Esophagus muscularis mucosa (tissue), 4 donors: ENCODE measurements at regions not wholly inside any gene's neighbourhood (a gene's known extent, or its start where the extent isn't known, plus 50 kb on each side); places are given as distances from the start of the nearest gene placed in this dataset.

ENCODE experiments used
- DNase-seq: peaks from one replicate; pipeline ENCODE4 v3.0.0-alpha.2; 2017; ENCODE audit errors: extremely low spot score
- H3K27ac ChIP-seq, 4 donors: fragments of 200-600 bp; sonication (generic); replicated peaks in 1 of 4; 1 replicate in 3 of 4; 2 replicates in 1 of 4; pipeline ENCODE4 v1.5.1; 2016 to 2019; ENCODE audit warnings: mild to moderate bottlenecking in 1 of 4
- H3K27me3 ChIP-seq, 4 donors: fragments of 200-600 bp; sonication (generic); one replicate each; pipeline versions ENCODE4 v1.5.1 to v1.6.0; 2016 to 2019
- H3K36me3 ChIP-seq, 4 donors: fragments of 200-600 bp; sonication (generic); one replicate each; pipeline ENCODE4 v1.5.1; 2016 to 2019
- H3K4me1 ChIP-seq, 4 donors: fragments of 200-600 bp; sonication (generic); one replicate each; pipeline ENCODE4 v1.5.1; 2016 to 2019
- H3K4me3 ChIP-seq, 4 donors: fragments of 200-600 bp; sonication (generic); 1 replicate in 2 of 4; 2 replicates in 2 of 4; pipeline ENCODE4 v1.5.1; 2016 to 2019; ENCODE audit warnings: mild to moderate bottlenecking in 4 of 4, moderate library complexity in 1 of 4
- H3K9me3 ChIP-seq, 4 donors: fragments of 200-600 bp; sonication (generic); 1 replicate in 3 of 4; 2 replicates in 1 of 4; pipeline ENCODE4 v1.5.1; 2016 to 2019
- EP300 ChIP-seq: sonication (generic); formaldehyde crosslinking; IDR thresholded peaks from one replicate; pipeline ENCODE4 v1.6.1; 2017; ENCODE audit warnings: antibody characterized with exemption
- POLR2A ChIP-seq: fragments of 450-650 bp; IDR thresholded peaks from one replicate; pipeline ENCODE4 v1.6.1; 2017; ENCODE audit warnings: antibody characterized with exemption, moderate library complexity, mild to moderate bottlenecking, low read depth
- POLR2AphosphoS5 ChIP-seq, 2 donors: sonication (generic); formaldehyde crosslinking; IDR thresholded peaks; one replicate each; pipeline ENCODE4 v1.6.1; 2017; ENCODE audit warnings: antibody characterized with exemption in 2 of 2
- WGBS: methylation state at CpG from one replicate; pipeline ENCODE4 v1.1.5; 2018; 5-methylcytosine and 5-hydroxymethylcytosine counted together
- intact Hi-C: fragments of 100-400 bp; cut with DNase I; formaldehyde crosslinking; loops from one replicate; pipeline ENCODE4 v1.15.1; 2023
- TF ChIP-seq, protein P1 (sequence below), 3 experiments: fragments of 200-600 bp in 2 of 3; fragments of 450-650 bp in 1 of 3; sonication (generic) in 2 of 3; IDR thresholded peaks; one replicate each; pipeline ENCODE4 v1.5.1; 2017 to 2019; ENCODE audit warnings: antibody characterized with exemption in 3 of 3, mild to moderate bottlenecking in 2 of 3, moderate library complexity in 1 of 3

- H3K4me1 ChIP-seq: no peaks in the 10 kb centered on the region
- no peak for DNase-seq
- H3K27ac ChIP-seq: no peak overlapping the region
- intact Hi-C loops: no loop called here
- H3K9me3 ChIP-seq: peaks cover 0 to 13% (median 0%) of the 10 kb centered on the region in 4 donors
- H3K4me3 ChIP-seq: no peak overlapping the region
- no peaks in the 10 kb centered on the region for H3K36me3 ChIP-seq
- TF ChIP-seq POLR2A (no peak), EP300 (no peak), POLR2AphosphoS5 (IDR thresholded peaks at IDR 0.05) (no peak)
- TF ChIP-seq, protein P1, sequence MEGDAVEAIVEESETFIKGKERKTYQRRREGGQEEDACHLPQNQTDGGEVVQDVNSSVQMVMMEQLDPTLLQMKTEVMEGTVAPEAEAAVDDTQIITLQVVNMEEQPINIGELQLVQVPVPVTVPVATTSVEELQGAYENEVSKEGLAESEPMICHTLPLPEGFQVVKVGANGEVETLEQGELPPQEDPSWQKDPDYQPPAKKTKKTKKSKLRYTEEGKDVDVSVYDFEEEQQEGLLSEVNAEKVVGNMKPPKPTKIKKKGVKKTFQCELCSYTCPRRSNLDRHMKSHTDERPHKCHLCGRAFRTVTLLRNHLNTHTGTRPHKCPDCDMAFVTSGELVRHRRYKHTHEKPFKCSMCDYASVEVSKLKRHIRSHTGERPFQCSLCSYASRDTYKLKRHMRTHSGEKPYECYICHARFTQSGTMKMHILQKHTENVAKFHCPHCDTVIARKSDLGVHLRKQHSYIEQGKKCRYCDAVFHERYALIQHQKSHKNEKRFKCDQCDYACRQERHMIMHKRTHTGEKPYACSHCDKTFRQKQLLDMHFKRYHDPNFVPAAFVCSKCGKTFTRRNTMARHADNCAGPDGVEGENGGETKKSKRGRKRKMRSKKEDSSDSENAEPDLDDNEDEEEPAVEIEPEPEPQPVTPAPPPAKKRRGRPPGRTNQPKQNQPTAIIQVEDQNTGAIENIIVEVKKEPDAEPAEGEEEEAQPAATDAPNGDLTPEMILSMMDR (IDR thresholded peaks at IDR 0.05): no peak
- 32% methylated on average over 1 of the region's 1 CpG for WGBS
- peaks cover 0 to 12% (median 0%) of the 10 kb centered on the region in 4 donors for H3K27me3 ChIP-seq
Observed at GRCh38 chr11:15754221-15754620, 602.1 kb downstream of the SOX6 start.

DNA sequence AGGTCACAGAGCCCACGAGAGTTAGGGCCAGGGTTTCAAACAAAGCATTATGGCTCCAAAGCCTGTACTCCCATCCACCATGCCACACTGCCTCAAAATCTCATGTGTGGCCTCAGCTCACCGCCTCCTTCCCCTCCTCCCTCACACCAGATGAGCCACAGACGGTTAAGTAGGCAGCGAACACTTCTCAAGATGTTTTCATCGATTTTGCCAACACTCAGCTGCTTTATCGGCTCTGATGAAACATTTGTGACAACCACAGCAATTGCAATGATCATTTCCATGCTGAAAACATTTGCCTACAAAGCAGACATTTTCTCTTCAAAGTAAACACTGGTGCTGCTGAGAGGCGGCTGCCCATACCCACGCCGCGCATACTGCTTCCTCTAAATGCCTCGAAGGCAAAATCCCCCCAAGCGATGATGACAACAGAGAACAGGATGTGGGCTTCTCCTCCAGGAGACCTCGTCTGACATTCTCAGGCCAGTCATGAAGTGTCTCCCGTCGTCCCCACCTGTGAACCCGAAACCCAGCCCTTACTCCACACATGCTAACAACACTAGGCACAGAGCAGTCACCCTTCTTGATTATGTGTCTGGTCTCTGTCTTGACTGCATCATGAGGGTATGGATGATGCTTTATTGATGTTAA lies 599.2 kb downstream of the SOX6 start:
- 90% methylated on average over 16 of the region's 16 CpGs for WGBS
- peak; percentile 47 for DNase-seq
- Histone ChIP-seq H3K9me3 (peaks cover 0 to 13% (median 0%) of the 10 kb centered on the region in 4 donors), H3K4me1 (no peaks in the 10 kb centered on the region), H3K4me3 (no peak overlapping the region), H3K36me3 (no peaks in the 10 kb centered on the region), H3K27me3 (peaks cover 0 to 12% (median 0%) of the 10 kb centered on the region in 4 donors), H3K27ac (no peak overlapping the region)
- intact Hi-C loops: no loop called here
- TF ChIP-seq EP300: no peak
- no peak for TF ChIP-seq POLR2A
- TF ChIP-seq, protein P1 (IDR thresholded peaks at IDR 0.05): no peak
- no peak for TF ChIP-seq POLR2AphosphoS5 (IDR thresholded peaks at IDR 0.05)

DNA sequence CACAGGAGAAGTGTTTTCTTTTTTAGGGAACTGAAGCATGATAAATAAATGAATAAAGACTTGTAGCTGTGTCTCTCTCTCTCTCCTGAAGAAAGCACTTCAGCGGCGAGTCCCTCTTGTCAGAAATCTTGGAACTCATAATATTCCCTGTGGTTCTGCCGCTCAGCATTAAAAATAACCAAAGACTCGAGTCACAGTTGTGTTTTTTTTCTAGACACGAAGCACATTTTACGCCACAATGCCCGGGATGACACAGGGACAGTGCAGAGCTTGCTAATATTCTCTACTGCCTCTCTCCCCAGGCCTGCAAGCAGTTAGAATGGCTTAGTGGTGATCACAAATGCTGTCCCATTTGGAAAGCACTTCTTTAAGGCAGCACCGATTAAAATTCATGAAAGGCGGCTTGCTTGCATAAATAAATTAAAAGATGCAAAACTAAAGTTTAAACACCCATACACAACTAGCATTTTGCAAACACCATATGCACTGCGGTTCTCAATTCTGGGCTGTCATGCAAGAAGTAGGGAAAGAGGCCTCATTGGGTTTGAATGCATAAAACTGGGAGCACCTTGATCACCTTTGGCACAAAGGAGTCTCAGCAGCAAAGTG lies 597.4 kb downstream of the SOX6 start:
- intact Hi-C loops: no loop called here
- TF ChIP-seq POLR2AphosphoS5 (IDR thresholded peaks at IDR 0.05): no peak
- DNase-seq: peak; percentile 53
- Histone ChIP-seq H3K9me3 (peaks cover 0 to 8% (median 0%) of the 10 kb centered on the region in 4 donors), H3K4me3 (no peak overlapping the region), H3K27ac (no peak overlapping the region), H3K4me1 (no peaks in the 10 kb centered on the region), H3K36me3 (no peaks in the 10 kb centered on the region), H3K27me3 (peaks cover 0 to 12% (median 0%) of the 10 kb centered on the region in 4 donors)
- 87% methylated on average over 10 of the region's 10 CpGs for WGBS

DNA sequence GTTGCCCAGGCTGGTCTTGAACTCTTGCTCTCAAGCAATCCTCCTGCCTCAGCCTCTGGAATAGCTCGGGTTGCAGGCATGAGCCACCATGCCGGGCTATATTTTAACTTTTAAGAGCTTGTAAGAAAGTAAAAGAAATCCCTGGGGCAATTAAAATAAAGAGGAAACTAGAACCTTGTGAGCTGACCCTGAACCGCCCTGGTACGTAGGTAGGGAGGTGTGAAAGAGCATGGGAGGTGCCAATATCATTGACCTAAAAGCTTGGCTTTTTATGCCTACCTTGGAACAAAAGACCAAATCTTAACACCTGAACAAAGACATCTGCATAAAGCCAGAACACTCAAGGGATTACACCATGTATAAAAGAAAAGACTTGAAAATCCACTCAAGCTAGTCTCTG lies 595.1 kb downstream of the SOX6 start:
- H3K27ac ChIP-seq: no peak overlapping the region
- H3K36me3 ChIP-seq: no peaks in the 10 kb centered on the region
- intact Hi-C loops: no loop called here
- H3K4me3 ChIP-seq: no peak overlapping the region
- H3K9me3 ChIP-seq: no peaks in the 10 kb centered on the region
- 90% methylated on average over 4 of the region's 4 CpGs for WGBS
- no peak for DNase-seq
- peaks cover 0 to 12% (median 0%) of the 10 kb centered on the region in 4 donors for H3K27me3 ChIP-seq
- TF ChIP-seq EP300 (no peak), POLR2AphosphoS5 (IDR thresholded peaks at IDR 0.05) (no peak), POLR2A (no peak)
- TF ChIP-seq, protein P1 (IDR thresholded peaks at IDR 0.05): no peak
- H3K4me1 ChIP-seq: no peaks in the 10 kb centered on the region

DNA sequence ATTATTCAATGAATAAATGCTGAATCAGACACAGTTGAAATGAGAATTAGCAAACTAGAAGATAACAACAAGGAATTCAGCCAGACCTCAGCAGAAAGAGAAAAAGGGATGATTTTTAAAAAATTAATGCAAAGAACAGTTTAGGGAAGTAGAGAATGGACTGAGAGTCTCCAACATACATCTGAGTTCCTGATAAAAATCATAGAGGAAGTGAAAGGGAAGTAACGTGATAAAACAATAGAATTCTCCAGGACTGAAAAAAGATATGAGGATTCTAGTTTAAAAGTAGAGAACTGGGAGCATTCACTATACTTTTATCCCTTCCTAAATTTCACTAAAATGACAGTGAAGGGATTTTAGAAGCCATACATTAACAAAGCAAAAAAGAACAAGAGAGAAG lies 592.0 kb downstream of the SOX6 start:
- H3K27ac ChIP-seq: no peak overlapping the region
- no peak for DNase-seq
- no peak overlapping the region for H3K4me3 ChIP-seq
- intact Hi-C loops: no loop called here
- TF ChIP-seq POLR2AphosphoS5 (IDR thresholded peaks at IDR 0.05): no peak
- no peak for TF ChIP-seq POLR2A
- TF ChIP-seq EP300: no peak
- TF ChIP-seq, protein P1 (IDR thresholded peaks at IDR 0.05): no peak
- no peaks in the 10 kb centered on the region for H3K4me1 ChIP-seq
- H3K9me3 ChIP-seq: no peaks in the 10 kb centered on the region
- no peaks in the 10 kb centered on the region for H3K27me3 ChIP-seq
- H3K36me3 ChIP-seq: no peaks in the 10 kb centered on the region
- WGBS: 66% methylated on average over 1 of the region's 1 CpG
